ENCODE measurements at regions not wholly inside any gene's neighbourhood (a gene's known extent, or its start where the extent isn't known, plus 50 kb on each side); places are given as distances from the start of the nearest gene placed in this dataset.

DNA sequence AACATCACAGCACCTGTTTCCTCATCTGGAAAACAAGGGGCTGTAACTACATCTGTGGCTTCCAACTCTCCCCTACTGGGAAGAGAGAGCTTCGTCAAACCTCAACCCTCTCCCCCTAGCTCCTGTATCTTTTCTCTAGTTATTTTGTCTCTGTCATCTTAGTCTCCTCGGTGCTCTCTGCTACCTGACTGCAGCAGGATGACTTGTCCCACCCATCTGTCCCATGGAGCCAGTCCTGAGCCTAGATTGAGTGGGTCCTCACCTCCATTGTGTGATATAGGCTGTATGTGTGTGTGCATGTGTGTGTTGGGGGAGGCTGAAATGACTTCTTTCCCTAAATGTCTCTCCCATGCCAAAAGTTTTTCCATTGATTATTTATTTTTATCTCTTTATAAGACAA is 177.3 kb downstream of the EMP1 start:
- TF ChIP-seq, protein P1, sequence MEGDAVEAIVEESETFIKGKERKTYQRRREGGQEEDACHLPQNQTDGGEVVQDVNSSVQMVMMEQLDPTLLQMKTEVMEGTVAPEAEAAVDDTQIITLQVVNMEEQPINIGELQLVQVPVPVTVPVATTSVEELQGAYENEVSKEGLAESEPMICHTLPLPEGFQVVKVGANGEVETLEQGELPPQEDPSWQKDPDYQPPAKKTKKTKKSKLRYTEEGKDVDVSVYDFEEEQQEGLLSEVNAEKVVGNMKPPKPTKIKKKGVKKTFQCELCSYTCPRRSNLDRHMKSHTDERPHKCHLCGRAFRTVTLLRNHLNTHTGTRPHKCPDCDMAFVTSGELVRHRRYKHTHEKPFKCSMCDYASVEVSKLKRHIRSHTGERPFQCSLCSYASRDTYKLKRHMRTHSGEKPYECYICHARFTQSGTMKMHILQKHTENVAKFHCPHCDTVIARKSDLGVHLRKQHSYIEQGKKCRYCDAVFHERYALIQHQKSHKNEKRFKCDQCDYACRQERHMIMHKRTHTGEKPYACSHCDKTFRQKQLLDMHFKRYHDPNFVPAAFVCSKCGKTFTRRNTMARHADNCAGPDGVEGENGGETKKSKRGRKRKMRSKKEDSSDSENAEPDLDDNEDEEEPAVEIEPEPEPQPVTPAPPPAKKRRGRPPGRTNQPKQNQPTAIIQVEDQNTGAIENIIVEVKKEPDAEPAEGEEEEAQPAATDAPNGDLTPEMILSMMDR (IDR thresholded peaks at IDR 0.05; ENCODE audit: low read length, missing control alignments): no peak
- H3K4me3 ChIP-seq (replicated peaks; ENCODE audit: low read depth, low read length): no peak overlapping the region
- DNase-seq (ENCODE audit: low read depth): no peak

DNA sequence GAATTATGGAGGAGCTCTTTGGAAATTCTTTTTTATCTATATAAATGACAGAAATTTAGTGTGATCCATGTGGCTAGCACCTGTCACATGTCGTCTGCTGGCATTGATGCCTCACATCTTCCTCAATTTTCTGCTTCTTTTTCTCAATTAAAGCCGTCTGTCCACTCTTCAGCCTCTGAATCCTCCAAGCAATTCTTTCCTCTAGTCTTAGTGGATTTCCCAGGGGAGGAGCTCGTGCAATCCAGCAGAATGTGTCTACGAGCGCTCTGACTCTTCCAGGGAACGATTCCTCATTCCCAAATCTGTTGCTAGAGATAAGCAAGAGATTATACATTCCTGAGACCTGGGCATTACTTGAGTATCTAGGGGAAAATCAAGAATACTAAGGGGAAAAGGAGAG is 176.6 kb downstream of the EMP1 start:
- TF ChIP-seq, protein P1 (IDR thresholded peaks at IDR 0.05; ENCODE audit: low read length, missing control alignments): no peak
- no peak overlapping the region for H3K4me3 ChIP-seq (replicated peaks; ENCODE audit: low read depth, low read length)
- no peak for DNase-seq (ENCODE audit: low read depth)

DNA sequence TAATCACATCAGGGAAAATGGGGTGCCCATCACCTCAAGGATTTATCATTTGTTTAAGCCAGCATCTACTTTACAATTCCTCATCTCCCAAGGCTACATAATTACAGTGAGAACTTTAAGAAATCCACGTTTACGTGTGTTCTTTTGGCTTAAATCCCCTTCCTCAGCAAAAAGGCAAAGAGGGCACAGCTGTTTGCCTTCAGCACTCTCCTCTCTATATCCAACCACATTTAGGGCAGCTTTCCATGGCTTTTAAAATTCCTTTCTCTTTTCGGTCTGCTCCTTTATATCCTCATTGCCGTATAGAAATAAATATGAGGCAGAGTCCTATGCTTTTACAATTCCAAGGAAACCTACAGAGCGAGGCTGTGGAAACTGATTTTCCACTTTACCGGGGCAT is 175.9 kb downstream of the EMP1 start:
- DNase-seq (ENCODE audit: low read depth): no peak

DNA sequence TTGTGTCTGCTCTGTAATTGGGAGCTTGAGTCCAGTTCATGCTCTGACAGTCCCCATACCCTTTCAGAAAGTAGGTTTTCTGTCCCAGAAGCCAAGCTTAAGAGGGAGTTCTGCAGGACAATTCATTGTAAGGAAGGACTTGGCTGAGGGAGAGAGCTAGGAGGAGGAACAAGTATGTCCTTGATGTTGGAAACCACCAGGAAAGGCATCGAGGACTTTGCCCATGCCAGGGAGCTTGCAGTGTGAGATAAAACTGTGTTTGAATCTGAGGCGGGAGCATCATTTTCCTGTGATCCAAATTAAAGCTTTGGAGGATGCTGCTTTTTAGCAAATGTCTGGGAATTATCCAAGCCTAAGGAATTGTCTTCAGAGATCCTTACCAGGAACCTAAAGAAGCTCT is 175.3 kb downstream of the EMP1 start:
- no peak overlapping the region for H3K4me3 ChIP-seq (replicated peaks; ENCODE audit: low read depth, low read length)
- TF ChIP-seq, protein P1 (IDR thresholded peaks at IDR 0.05; ENCODE audit: low read length, missing control alignments): no peak
- DNase-seq (ENCODE audit: low read depth): no peak

More for the DNA sequence above, 175.9 kb downstream of the EMP1 start:
- H3K4me3 ChIP-seq (replicated peaks; ENCODE audit: low read depth, low read length): no peak overlapping the region
- TF ChIP-seq, protein P1 (IDR thresholded peaks at IDR 0.05; ENCODE audit: low read length, missing control alignments): no peak

DNA sequence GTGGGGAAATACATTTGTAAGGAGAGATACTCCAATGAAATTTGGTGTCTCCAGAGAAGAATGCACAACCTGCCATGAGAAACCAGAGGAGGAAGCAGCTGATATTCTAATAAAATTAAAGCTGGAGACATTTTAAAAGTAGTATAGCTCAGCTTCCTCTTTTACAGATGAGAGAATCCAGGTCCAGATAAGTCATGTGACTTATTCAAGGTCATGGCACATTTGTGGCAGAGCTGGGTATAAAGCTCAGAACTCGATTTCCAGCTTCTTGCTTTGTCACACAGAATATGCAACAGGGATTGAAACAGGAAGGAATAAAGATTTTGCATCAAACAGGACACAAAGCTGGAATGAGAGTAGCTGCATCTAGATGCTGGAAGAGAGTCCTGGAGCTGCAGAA is 174.8 kb downstream of the EMP1 start:
- DNase-seq (ENCODE audit: low read depth): no peak
- no peak overlapping the region for H3K4me3 ChIP-seq (replicated peaks; ENCODE audit: low read depth, low read length)
- TF ChIP-seq, protein P1 (IDR thresholded peaks at IDR 0.05; ENCODE audit: low read length, missing control alignments): no peak

DNA sequence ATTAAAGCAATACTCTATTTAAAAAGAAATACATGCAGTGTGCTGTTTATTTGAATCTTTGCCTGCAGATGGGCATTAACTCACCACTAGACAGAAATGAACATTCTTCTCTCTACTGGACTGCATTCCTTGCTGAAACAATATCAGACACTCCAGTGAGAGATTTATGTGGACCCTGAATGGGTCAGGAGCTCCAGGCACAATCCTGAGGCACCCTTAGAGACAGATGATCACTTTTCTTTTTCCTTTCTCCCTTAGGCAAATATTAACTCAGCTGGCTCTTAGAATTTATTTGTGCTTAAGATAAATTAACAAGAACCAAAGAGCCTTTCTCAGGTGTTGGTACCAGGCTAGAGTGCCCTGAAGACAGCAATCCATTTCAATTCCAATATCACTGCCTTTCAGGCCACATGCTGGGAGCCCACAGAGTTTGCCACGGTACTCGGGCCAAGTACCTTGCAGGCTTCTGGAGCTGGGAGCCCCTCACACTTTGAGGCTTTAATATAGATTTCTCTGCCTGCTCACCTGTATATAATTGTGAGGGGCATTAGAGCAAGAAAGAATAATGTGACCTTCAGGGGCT is 173.0 kb downstream of the EMP1 start:
- no peak overlapping the region for H3K4me3 ChIP-seq (replicated peaks; ENCODE audit: low read depth, low read length)
- DNase-seq (ENCODE audit: low read depth): no peak
- TF ChIP-seq, protein P1 (IDR thresholded peaks at IDR 0.05; ENCODE audit: low read length, missing control alignments): no peak

DNA sequence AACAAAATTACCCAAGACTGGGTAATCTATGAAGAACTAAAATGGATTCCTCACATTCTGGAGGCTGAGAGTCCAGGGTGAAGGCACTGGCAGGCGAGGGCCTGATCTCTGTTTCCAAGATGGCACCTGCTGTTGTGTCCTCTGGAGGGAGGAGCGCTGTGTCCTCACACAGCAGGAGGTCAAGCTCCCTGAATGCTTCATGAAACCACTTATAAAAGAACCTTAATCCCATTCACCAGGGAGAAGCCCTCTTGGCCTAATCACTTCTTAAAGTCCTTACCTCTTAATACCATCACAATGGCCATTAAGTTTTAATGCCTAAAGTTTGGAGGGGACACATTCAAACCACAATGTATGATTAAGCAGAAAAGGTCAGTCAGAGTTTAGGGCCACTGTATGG is 172.4 kb downstream of the EMP1 start:
- DNase-seq (ENCODE audit: low read depth): no peak

More for the DNA sequence above, 172.4 kb downstream of the EMP1 start:
- no peak overlapping the region for H3K4me3 ChIP-seq (replicated peaks; ENCODE audit: low read depth, low read length)
- TF ChIP-seq, protein P1 (IDR thresholded peaks at IDR 0.05; ENCODE audit: low read length, missing control alignments): no peak
